Activated naive CD4-positive, alpha-beta T cell treated with anti-CD3 and anti-CD28 coated beads, Interleukin-2, amount 50 U/mL, for 24 hours (primary cell): ENCODE measurements at regions not wholly inside any gene's neighbourhood (a gene's known extent, or its start where the extent isn't known, plus 50 kb on each side); places are given as distances from the start of the nearest gene placed in this dataset.
A peak's percentile ranks its signal among the peaks of the same experiment; 100 is the strongest.
"Not testable (repeated sequence)": the region's sequence is repeated elsewhere in the genome, so short reads cannot be mapped to it uniquely, and the experiment has no call there.

Experiments used
- H3K27ac Mint-ChIP-seq: one replicate; pipeline ENCODE4 v1.8.0; 2021; ENCODE audit warnings: mild to moderate bottlenecking, mixed read lengths
- H3K27me3 Mint-ChIP-seq: one replicate; pipeline ENCODE4 v1.8.0; 2021; ENCODE audit warnings: mixed read lengths
- H3K36me3 Mint-ChIP-seq: one replicate; pipeline ENCODE4 v1.8.0; 2021; ENCODE audit warnings: mixed read lengths
- H3K4me1 Mint-ChIP-seq: one replicate; pipeline ENCODE4 v1.8.0; 2021; ENCODE audit warnings: mixed read lengths
- H3K4me3 Mint-ChIP-seq: one replicate; pipeline ENCODE4 v1.8.0; 2021; ENCODE audit warnings: mild to moderate bottlenecking, mixed read lengths
- H3K9me3 Mint-ChIP-seq: one replicate; pipeline ENCODE4 v1.8.0; 2021; ENCODE audit warnings: mixed read lengths

DNA sequence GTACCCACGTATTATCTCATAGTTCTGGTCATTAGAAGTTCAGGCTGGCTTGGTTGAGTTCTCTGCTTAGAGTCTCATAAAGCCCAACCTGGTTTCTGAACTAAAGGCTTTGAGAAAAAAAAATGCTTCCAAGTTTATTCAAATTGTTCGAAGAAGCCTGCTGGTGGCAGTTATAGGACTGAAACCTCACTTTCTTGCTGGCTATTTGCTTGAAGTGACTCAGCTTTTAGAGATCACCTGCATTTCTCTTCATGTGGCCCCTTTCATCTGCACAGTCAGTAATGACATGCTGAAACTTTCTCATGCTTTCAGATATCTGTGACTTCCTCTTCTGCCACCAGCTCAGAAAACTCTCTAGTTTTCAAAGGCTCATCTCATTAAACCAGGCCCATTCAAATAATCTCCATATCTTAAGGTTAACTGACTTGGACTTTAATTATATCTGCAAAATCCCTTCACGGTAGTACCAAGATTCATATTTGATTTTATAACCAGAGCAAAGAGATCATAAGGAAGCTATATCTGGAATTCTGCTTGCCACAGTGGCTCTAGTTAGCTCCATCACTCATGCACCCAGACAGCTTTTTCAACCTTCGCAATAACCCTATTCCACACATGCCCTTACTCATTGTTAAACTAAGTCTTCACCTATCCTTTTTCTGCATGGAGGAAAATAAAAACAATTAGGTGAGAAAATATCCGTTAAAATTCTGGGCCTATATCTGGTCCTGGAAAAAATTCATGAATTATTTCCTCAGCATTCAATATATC, 433.8 kb upstream of the CBLB start:
- H3K36me3 Mint-ChIP-seq, result no peaks in the 10 kb centered on the region
- H3K4me1 Mint-ChIP-seq, result peaks cover 39% of the 10 kb centered on the region
- H3K9me3 Mint-ChIP-seq, result no peaks in the 10 kb centered on the region
- H3K27ac Mint-ChIP-seq, result no peak overlapping the region
- H3K4me3 Mint-ChIP-seq, result no peak overlapping the region
- no peaks in the 10 kb centered on the region for H3K27me3 Mint-ChIP-seq

DNA sequence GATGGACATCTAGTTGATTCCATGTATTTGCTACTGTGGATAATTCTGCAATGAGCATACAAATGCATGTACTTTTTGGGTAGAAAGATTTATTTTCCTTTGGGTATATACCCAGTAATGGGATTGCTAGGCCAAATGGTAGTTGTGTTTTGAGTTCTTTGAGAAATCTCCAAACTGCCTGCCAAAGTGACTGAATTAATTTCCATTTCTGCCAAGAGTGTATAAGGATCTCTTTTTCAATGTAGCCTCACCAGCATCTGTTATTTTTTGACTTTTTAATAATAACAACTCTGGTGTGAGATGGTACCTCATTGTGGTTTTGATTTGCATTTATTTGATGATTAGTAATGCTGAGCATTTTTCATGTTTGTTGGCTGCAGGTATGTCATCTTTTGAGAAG, 435.0 kb upstream of the CBLB start:
- no peaks in the 10 kb centered on the region for H3K36me3 Mint-ChIP-seq
- H3K27ac Mint-ChIP-seq, result no peak overlapping the region
- no peak overlapping the region for H3K4me3 Mint-ChIP-seq
- peaks cover 32% of the 10 kb centered on the region for H3K4me1 Mint-ChIP-seq
- H3K9me3 Mint-ChIP-seq, result no peaks in the 10 kb centered on the region
- H3K27me3 Mint-ChIP-seq, result no peaks in the 10 kb centered on the region

DNA sequence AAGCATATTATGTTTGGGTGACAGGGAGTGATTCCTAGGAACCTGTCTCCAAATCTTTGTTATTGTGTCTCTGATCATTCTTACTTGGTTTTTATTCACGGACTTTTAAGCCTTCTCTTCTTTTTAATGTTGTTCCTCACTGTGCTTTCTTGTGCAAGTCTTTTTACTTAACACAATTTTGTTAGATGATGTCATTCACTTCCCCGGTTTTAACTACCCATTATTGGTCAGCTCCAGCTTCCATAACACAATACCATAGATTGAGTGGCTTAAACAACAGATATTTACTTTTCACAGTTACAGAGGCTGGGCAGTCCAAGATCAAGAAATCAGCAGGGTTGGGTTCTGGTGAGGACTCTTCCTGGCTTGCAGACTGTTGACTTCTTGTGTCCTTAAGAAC, 436.3 kb upstream of the CBLB start:
- Mint-ChIP-seq H3K9me3 (no peaks in the 10 kb centered on the region), H3K27me3 (no peaks in the 10 kb centered on the region), H3K36me3 (no peaks in the 10 kb centered on the region), H3K4me3 (no peak overlapping the region), H3K27ac (no peak overlapping the region), H3K4me1 (peaks cover 20% of the 10 kb centered on the region)

DNA sequence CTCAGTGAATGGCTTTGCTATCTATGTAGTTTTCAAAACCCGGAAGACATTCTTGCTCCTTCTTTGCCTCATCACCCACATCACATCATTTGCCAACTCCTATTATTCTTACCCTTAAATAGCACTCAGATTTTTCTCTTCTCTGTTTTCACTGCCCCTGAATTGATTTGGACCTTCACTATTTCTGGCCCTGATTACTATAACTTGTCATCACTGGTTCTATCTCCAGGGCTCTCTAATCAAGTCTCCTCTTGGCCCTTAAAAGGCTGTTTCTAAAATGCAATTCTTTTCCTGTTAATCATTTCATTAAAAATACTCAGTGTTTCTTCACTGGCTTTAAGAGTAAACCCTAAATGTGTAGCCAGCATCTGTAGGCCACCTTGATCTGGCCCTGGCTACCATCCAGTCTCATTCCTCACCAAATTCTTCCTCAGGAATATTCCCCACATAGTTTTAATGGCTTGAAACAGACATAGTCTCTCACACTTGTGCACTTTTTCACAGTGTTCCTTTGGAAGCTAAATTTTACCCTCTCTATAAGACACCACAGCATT, 437.1 kb upstream of the CBLB start:
- H3K27ac Mint-ChIP-seq, result no peak overlapping the region
- no peak overlapping the region for H3K4me3 Mint-ChIP-seq
- no peaks in the 10 kb centered on the region for H3K36me3 Mint-ChIP-seq
- peaks cover 19% of the 10 kb centered on the region for H3K4me1 Mint-ChIP-seq
- no peaks in the 10 kb centered on the region for H3K9me3 Mint-ChIP-seq
- H3K27me3 Mint-ChIP-seq, result no peaks in the 10 kb centered on the region

DNA sequence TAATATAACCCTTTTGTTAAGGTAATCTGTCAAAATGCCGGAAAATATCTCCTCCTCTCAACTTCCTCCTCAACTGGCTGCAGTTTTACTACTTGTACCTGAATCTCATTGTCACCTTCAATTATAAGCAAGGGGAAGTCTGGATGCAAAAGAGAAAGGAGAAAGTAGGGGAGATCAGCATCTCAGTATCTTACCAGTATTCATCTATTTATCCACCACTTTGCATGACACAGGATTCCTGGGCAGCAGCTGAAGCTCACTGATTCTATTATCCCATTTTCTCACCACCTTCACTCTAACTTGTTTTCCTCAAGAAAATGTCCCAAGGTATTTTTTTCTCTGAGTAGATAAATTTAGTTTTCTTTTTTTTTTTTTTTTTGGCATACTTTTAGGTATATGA, 440.5 kb upstream of the CBLB start:
- Mint-ChIP-seq H3K4me3 (no peak overlapping the region), H3K36me3 (peaks cover 1% of the 10 kb centered on the region), H3K4me1 (no peaks in the 10 kb centered on the region), H3K27me3 (no peaks in the 10 kb centered on the region), H3K27ac (no peak overlapping the region), H3K9me3 (no peaks in the 10 kb centered on the region)

DNA sequence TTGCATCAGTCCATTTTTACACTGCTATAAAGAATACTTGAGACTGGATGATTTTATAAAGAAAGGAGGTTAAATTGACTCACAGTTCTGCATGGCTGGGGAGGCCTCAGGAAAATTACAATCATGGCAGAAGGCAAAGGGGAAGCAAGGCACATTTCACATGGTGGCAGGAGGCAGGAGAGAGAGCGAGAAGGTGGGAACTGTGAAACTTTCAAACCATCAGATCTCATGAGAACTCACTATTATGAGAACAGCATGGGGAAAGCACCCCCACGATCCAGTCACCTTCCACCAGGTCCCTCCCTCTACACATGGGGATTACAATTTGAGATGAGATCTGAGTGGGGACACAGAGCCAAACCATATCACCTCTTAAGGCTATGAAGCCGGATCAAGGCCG, 441.0 kb upstream of the CBLB start:
- not testable (repeated sequence) for H3K9me3 Mint-ChIP-seq, H3K27ac Mint-ChIP-seq, H3K36me3 Mint-ChIP-seq, H3K4me3 Mint-ChIP-seq, H3K4me1 Mint-ChIP-seq, H3K27me3 Mint-ChIP-seq

DNA sequence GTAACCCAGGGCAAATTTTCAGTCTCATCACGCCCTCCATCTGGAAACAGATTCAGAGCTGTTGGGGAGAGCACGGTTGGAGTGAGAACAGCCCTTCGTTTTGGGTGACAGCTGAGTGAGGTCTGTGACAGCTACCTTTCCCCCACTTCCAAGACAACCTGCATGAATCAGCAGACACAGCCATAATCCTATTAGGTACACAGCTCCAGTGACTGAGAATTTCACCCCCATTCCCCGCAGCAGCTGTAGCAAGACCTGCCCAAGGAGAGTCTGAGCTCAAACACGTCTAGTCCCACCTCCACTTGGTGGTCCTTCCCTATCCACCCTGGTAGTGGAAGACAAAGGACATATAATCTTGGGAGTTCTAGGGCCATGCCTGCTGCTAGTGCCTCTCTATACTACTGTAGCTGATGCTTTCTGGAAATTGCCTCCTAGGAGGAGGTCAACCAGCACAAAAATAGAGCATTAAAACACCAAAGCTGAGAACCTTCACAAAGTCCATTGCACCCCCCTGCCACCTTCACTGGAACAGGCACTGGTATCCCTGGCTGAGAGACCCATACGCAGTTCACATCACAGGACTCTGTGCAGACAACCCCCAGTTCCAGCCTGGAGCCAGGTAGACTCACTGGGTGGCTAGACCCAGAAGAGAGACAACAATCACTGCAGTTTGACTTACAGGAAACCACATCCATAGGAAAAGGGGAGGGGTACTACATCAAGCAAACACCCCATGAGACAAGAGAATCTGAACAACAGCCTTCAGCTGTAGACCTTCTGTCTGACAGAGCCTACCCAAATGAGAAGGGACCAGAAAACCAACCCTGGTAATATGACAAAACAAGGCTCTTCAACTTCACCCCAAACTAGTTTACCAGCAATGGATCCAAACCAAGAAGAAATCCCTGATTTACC, 448.6 kb upstream of the CBLB start:
- Mint-ChIP-seq H3K4me3 (peak overlapping the region; percentile 23), H3K9me3 (peaks cover 16% of the 10 kb centered on the region), H3K27ac (no peak overlapping the region), H3K4me1 (peaks cover 28% of the 10 kb centered on the region), H3K36me3 (no peaks in the 10 kb centered on the region), H3K27me3 (no peaks in the 10 kb centered on the region)

DNA sequence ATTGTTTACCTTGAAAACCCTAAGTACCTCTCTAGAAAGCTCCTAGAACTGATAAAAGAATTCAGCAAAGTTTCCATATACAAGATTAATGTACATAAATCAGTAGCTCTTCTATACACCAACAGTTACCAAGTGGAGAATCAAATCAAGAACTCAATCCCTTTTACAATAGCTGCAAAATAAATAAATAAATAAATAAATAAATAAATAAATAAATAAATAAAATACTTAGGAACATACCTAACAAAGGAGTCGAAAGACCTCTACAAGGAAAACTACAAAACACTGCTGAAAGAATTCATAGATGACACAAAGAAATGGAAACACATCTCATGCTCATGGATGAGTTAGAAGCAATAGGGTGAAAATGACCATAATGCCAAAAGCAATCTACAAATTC, 452.6 kb upstream of the CBLB start:
- H3K27me3 Mint-ChIP-seq, H3K27ac Mint-ChIP-seq, H3K36me3 Mint-ChIP-seq, H3K4me3 Mint-ChIP-seq: not testable (repeated sequence)
- H3K9me3 Mint-ChIP-seq, result peaks cover 20% of the 10 kb centered on the region
- peaks cover 32% of the 10 kb centered on the region for H3K4me1 Mint-ChIP-seq

DNA sequence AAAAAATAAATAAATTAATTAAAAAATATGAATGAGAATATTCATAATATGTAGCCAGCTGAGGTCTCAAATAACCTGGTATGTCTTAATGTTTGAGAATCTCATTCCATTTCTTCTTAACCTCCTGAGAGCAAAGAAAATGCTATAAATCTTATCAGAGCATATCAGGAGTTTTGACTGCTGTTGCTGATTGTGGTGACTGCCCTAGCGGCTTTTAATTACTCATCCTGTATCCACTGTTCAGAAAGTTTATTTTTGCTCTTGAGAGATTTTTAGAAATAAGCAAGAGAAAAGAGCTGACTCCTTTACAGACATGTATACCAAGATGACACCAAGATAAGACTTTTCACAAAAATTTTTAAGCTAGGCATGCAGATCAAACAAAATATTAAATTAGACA, 454.8 kb upstream of the CBLB start:
- Mint-ChIP-seq H3K36me3 (peaks cover 7% of the 10 kb centered on the region), H3K27me3 (no peaks in the 10 kb centered on the region), H3K4me3 (no peak overlapping the region), H3K9me3 (peaks cover 20% of the 10 kb centered on the region), H3K27ac (no peak overlapping the region), H3K4me1 (peaks cover 30% of the 10 kb centered on the region)

DNA sequence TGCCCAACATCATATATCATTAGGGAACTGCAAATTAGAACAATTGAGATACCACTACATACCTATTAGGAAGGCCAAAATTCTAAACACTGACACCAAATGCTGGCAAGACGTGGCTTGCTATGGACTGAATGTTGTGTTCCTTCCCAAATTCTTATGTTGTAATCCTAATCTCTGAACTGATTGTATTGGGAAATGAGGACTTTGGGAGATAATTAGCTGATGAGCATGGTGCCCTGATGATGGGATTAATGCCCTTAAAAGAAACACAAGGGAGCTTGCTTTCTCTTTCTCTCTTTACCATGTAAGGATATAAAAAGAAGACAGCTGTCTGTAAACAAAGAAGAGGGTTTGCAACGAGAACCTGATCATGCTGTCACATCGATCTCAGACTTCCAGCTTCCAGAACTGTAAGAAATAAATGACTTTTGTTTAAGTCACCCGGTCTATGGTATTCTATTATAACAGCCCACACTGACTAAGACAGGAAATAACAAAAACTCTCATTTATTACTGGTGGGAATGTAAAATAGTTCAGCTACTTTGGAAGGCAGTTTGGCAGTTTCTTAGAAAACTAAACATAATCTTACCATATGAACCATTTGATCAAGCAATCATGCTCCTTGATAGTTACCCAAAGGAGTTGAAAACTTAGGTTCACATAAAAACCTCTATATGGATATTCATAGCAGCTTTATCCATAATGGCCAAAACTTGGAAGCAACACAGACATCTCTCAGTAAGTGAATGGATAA, 458.3 kb upstream of the CBLB start:
- Mint-ChIP-seq H3K36me3 (peaks cover 7% of the 10 kb centered on the region), H3K27ac (no peak overlapping the region), H3K4me1 (peaks cover 36% of the 10 kb centered on the region), H3K4me3 (peak overlapping the region; percentile 42), H3K9me3 (peaks cover 4% of the 10 kb centered on the region), H3K27me3 (no peaks in the 10 kb centered on the region)

DNA sequence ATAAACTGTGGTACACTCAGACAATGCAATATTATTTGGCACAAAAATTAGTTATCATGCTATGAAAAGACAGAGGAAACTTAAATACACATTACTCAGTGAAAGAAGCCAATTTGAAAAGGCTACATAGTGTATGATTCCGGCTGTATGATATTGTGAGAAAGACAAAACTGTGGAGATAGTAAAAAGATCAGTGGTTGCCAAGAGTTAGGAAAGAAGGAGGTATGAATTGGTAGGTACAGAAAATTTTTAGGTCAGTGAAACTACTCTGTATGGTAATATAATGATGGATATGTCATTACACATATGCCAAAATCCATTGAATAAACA, 458.8 kb upstream of the CBLB start:
- Mint-ChIP-seq H3K4me1 (peaks cover 41% of the 10 kb centered on the region), H3K27me3 (no peaks in the 10 kb centered on the region), H3K9me3 (peaks cover 4% of the 10 kb centered on the region), H3K4me3 (no peak overlapping the region), H3K27ac (no peak overlapping the region), H3K36me3 (peaks cover 7% of the 10 kb centered on the region)

DNA sequence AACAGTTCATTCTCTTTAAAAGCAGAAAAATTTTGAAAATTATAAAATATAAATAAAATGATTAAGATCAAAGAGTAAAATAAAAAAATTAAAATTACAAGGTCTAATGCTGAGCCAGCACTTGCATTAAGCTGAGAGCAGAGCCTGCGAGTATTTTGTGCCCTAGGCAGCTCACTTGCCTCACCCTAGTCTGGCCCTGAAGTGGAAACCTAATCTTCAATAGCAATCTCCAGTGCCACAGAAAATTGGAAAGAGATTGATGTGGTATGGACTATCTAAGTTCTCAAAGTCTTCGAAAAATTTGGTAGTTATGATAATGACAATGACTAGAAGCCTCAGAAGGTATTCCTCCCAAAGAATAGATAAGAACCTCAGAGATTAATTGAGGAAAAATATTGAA, 459.4 kb upstream of the CBLB start:
- Mint-ChIP-seq H3K9me3 (peaks cover 4% of the 10 kb centered on the region), H3K4me1 (peaks cover 47% of the 10 kb centered on the region), H3K36me3 (peaks cover 7% of the 10 kb centered on the region), H3K4me3 (no peak overlapping the region), H3K27me3 (no peaks in the 10 kb centered on the region), H3K27ac (no peak overlapping the region)

DNA sequence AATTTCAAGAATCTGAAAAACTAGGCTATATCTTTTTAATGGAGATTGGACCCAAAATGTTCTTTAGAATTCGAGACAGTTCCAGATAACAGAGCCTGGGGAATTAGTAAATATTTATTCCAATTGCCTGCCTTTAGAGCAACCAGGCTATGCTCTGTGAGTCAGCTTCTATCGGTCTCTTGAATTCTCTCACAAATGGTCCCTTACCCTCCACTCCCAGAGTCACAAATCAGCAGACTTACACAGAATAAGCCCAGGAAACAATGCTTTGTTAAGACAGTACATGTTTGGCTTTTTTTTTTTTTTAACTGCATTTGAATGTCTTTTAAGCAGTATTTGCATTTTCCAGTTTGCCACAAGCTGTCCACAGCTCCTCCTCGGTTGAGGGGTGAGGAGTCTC, 460.7 kb upstream of the CBLB start:
- Mint-ChIP-seq H3K27me3 (no peaks in the 10 kb centered on the region), H3K4me1 (peaks cover 60% of the 10 kb centered on the region), H3K27ac (no peak overlapping the region), H3K4me3 (no peak overlapping the region), H3K36me3 (peaks cover 2% of the 10 kb centered on the region), H3K9me3 (peaks cover 4% of the 10 kb centered on the region)

DNA sequence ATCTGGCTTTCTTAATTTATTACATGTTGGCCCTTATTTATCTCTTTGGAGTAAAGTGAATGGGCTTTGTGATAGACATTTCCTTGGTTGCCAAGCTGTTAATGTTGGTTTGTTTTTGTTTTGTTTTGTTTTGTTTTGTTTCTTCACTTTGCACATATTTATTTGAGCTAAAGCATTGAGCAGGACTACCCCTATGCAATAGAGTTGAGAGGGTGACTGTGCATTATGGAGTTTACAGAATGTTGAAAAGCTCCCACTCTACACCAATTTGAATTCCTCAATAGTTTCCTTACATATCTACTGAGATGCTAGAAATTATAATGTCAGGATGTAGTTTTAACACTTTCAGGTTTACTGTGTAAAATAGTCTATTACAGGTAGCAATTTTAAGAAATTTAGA, 462.8 kb upstream of the CBLB start:
- H3K27me3 Mint-ChIP-seq, result no peaks in the 10 kb centered on the region
- no peak overlapping the region for H3K27ac Mint-ChIP-seq
- no peak overlapping the region for H3K4me3 Mint-ChIP-seq
- H3K9me3 Mint-ChIP-seq, result no peaks in the 10 kb centered on the region
- H3K36me3 Mint-ChIP-seq, result no peaks in the 10 kb centered on the region
- peaks cover 72% of the 10 kb centered on the region for H3K4me1 Mint-ChIP-seq

DNA sequence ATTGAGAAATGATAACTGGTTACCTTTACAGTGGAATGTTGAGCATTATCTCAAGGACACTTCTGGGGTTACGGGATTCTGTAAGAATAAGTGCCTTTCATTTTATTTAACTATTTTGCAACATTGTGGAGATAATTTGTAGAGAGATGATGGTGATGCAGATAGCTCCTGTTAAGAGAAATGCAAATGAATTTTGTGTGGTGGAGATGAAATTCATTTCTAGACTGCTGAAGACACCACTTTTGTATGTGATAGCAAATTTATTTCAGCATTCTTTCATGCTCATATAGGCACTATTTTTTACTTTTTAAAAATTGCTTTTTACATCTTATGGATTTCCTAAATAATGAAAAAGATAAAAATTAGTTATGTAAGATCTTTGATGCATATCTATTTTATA, 463.3 kb upstream of the CBLB start:
- no peaks in the 10 kb centered on the region for H3K27me3 Mint-ChIP-seq
- no peak overlapping the region for H3K27ac Mint-ChIP-seq
- H3K4me3 Mint-ChIP-seq, result no peak overlapping the region
- H3K9me3 Mint-ChIP-seq, result no peaks in the 10 kb centered on the region
- no peaks in the 10 kb centered on the region for H3K36me3 Mint-ChIP-seq
- peaks cover 72% of the 10 kb centered on the region for H3K4me1 Mint-ChIP-seq

DNA sequence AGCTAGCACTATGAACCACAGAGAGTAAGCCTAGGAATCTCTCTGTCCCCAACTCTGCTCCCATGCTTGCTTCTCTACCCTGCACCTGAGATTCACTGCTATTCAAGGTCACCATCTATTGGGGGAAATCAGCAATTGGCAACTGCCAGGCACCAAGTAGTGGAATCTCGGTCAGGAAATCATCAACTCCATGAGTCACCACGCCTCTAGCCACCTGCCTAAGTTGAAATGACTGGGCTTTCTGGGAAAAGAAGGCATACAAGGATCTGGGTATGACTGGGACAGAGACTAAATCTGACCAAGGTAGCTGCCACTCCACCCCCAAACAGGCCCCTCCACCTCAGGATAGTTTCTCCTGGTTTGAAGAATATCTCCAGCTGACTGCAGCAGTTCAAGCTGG, 464.1 kb upstream of the CBLB start:
- no peak overlapping the region for H3K4me3 Mint-ChIP-seq
- H3K9me3 Mint-ChIP-seq, result peaks cover 3% of the 10 kb centered on the region
- peaks cover 69% of the 10 kb centered on the region for H3K4me1 Mint-ChIP-seq
- no peak overlapping the region for H3K27ac Mint-ChIP-seq
- no peaks in the 10 kb centered on the region for H3K36me3 Mint-ChIP-seq
- H3K27me3 Mint-ChIP-seq, result no peaks in the 10 kb centered on the region
